Astrocyte (in vitro differentiated cells and primary cell): ENCODE measurements at regions not wholly inside any gene's neighbourhood (a gene's known extent, or its start where the extent isn't known, plus 50 kb on each side); places are given as distances from the start of the nearest gene placed in this dataset.
"Not testable (repeated sequence)": the region's sequence is repeated elsewhere in the genome, so short reads cannot be mapped to it uniquely, and the experiment has no call there.

Source experiments
- DNase-seq: peaks from one replicate; pipeline ENCODE4 v3.0.0-alpha.2; 2010; ENCODE audit warnings: low read depth
- FAIRE-seq: peaks from 2 replicates; lab custom pipeline; 2011; peaks lifted over from hg19 to GRCh38; lab: Jason Lieb, UNC
- H2AFZ ChIP-seq: 2 replicates; pipeline ENCODE4 v1.6.0; 2012; ENCODE audit warnings: low read depth, low read length, inconsistent platforms
- H3K27ac ChIP-seq: 2 replicates; pipeline ENCODE4 v1.5.1; 2011; ENCODE audit warnings: low read depth, low read length, inconsistent platforms
- H3K27me3 ChIP-seq: 2 replicates; pipeline ENCODE4 v1.6.0; 2011; ENCODE audit warnings: low read length, inconsistent platforms; ENCODE audit not compliant: insufficient read depth
- H3K36me3 ChIP-seq: 2 replicates; pipeline ENCODE4 v1.5.1; 2011; ENCODE audit warnings: low read length, inconsistent platforms; ENCODE audit not compliant: insufficient read depth
- H3K4me1 ChIP-seq: 2 replicates; pipeline ENCODE4 v1.5.1; 2011; ENCODE audit warnings: low read length, inconsistent platforms; ENCODE audit not compliant: insufficient read depth
- H3K4me2 ChIP-seq: 2 replicates; pipeline ENCODE4 v1.6.0; 2012; ENCODE audit warnings: low read length, inconsistent platforms
- H3K4me3 ChIP-seq: 2 replicates; pipeline ENCODE4 v1.5.1; 2011; ENCODE audit warnings: low read depth, mild to moderate bottlenecking, low read length, inconsistent platforms; ENCODE audit not compliant: insufficient read depth
- H3K79me2 ChIP-seq: 2 replicates; pipeline ENCODE4 v1.6.0; 2012; ENCODE audit warnings: mild to moderate bottlenecking, low read length, inconsistent platforms; ENCODE audit not compliant: insufficient read depth
- H3K9ac ChIP-seq: 2 replicates; pipeline ENCODE4 v1.6.0; 2012; ENCODE audit warnings: mild to moderate bottlenecking, low read length, inconsistent platforms
- H3K9me3 ChIP-seq: 2 replicates; pipeline ENCODE4 v1.5.1; 2012; ENCODE audit warnings: low read depth, mild to moderate bottlenecking, low read length, inconsistent platforms; ENCODE audit not compliant: insufficient read depth
- H4K20me1 ChIP-seq: 2 replicates; pipeline ENCODE4 v1.6.0; 2012; ENCODE audit warnings: low read length, inconsistent platforms; ENCODE audit not compliant: insufficient read depth
- H3K27ac Mint-ChIP-seq: one replicate; pipeline ENCODE4 v1.8.0; 2021; ENCODE audit warnings: mild to moderate bottlenecking, mixed read lengths; ENCODE audit not compliant: unreplicated experiment
- H3K27me3 Mint-ChIP-seq: one replicate; pipeline ENCODE4 v1.8.0; 2021; ENCODE audit warnings: low read depth, mixed read lengths; ENCODE audit not compliant: unreplicated experiment
- H3K36me3 Mint-ChIP-seq: one replicate; pipeline ENCODE4 v1.8.0; 2021; ENCODE audit warnings: low read depth, mixed read lengths; ENCODE audit not compliant: unreplicated experiment
- H3K4me1 Mint-ChIP-seq: one replicate; pipeline ENCODE4 v1.8.0; 2021; ENCODE audit warnings: low read depth, mixed read lengths; ENCODE audit not compliant: unreplicated experiment
- H3K4me3 Mint-ChIP-seq: one replicate; pipeline ENCODE4 v1.8.0; 2021; ENCODE audit warnings: mild to moderate bottlenecking, moderate library complexity, mixed read lengths; ENCODE audit not compliant: unreplicated experiment
- H3K9me3 Mint-ChIP-seq: one replicate; pipeline ENCODE4 v1.8.0; 2021; ENCODE audit warnings: mild to moderate bottlenecking, mixed read lengths; ENCODE audit not compliant: unreplicated experiment
- EZH2 ChIP-seq: IDR thresholded peaks from 2 replicates; pipeline ENCODE4 v1.6.1; 2012; ENCODE audit warnings: mild to moderate bottlenecking, low read length, inconsistent platforms; ENCODE audit not compliant: insufficient read depth
- TF ChIP-seq, protein P1 (sequence below): IDR thresholded peaks from 2 replicates; pipeline ENCODE4 v1.5.1; 2011; ENCODE audit warnings: low read depth, mild to moderate bottlenecking, inconsistent platforms, low read length, moderate library complexity; ENCODE audit not compliant: insufficient read depth

DNA sequence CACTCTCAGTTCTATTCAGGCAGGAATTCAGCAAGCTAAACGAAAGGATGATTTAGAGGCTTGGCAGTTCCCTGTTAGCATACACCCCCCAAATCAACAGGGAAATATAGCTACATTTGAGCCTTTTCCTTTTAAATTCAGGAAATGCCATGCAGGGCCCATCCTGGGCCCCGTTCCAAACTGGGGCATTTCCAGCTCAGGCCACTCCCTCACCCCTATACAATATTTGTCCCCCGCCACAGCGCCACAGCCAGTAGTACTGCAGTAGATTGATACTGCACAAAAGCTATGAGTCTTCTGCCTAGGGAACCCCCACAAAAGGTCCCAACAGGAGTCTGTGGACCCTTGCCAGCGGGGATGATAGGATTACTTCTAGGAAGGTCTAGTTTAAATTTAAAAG is 102.0 kb upstream of the MAPK10 start:
- Mint-ChIP-seq H3K4me3 (no peak overlapping the region), H3K27ac (no peak overlapping the region), H3K27me3 (no peaks in the 10 kb centered on the region), H3K4me1 (no peaks in the 10 kb centered on the region), H3K36me3 (peaks cover 2% of the 10 kb centered on the region), H3K9me3 (peaks cover 8% of the 10 kb centered on the region)
- FAIRE-seq = no peak
- no peaks in the 10 kb centered on the region for H3K79me2 ChIP-seq
- H3K9ac ChIP-seq = no peak overlapping the region
- H4K20me1 ChIP-seq = no peaks in the 10 kb centered on the region
- no peaks in the 10 kb centered on the region for H3K27me3 ChIP-seq
- H3K9me3 ChIP-seq = no peaks in the 10 kb centered on the region
- no peaks in the 10 kb centered on the region for H3K36me3 ChIP-seq
- H3K27ac ChIP-seq = no peak overlapping the region
- no peaks in the 10 kb centered on the region for H3K4me1 ChIP-seq
- TF ChIP-seq EZH2 = no peak
- no peak overlapping the region for H3K4me3 ChIP-seq
- no peak overlapping the region for H2AFZ ChIP-seq
- no peak overlapping the region for H3K4me2 ChIP-seq
- DNase-seq = no peak

DNA sequence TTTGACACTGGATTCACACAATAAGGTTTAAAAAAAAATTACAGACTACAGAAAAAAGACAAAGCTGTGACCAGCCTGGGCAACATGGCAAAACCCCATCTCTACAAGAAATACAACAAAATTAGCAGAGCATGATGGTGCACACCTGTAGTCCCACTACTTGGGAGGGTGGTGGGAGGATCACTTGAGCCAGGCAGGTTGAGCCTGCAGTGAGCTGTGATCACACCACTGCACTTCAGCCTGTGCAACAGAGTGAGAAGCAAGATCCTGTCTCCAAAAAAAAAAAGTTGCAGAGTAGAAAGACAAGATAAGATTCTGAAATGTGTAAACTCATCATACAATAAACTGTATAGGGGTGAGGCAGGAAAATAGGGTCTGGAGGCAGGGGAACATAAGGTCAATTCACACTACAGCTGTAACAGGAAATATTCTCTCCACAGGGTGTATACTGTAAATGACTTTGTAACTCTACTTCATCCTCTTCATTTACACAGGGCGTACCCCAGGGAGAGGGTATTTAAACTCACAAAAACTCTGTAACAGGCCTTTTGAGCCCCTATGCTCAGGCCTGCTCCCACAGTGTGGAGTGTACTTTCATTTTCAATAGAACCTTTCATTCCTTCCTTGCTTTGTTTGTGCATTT is 112.6 kb upstream of the MAPK10 start:
- no peak for FAIRE-seq
- H3K36me3 Mint-ChIP-seq = no peaks in the 10 kb centered on the region
- no peak overlapping the region for H3K27ac Mint-ChIP-seq
- Histone ChIP-seq H4K20me1 (no peaks in the 10 kb centered on the region), H3K4me3 (no peak overlapping the region), H3K79me2 (no peaks in the 10 kb centered on the region), H3K9ac (no peak overlapping the region), H3K4me2 (no peak overlapping the region), H3K4me1 (no peaks in the 10 kb centered on the region), H3K9me3 (no peaks in the 10 kb centered on the region), H2AFZ (no peak overlapping the region), H3K27ac (no peak overlapping the region), H3K27me3 (no peaks in the 10 kb centered on the region), H3K36me3 (no peaks in the 10 kb centered on the region)
- no peak overlapping the region for H3K4me3 Mint-ChIP-seq
- H3K4me1 Mint-ChIP-seq = no peaks in the 10 kb centered on the region
- H3K27me3 Mint-ChIP-seq = no peaks in the 10 kb centered on the region
- DNase-seq = no peak
- H3K9me3 Mint-ChIP-seq = peaks cover 8% of the 10 kb centered on the region
- TF ChIP-seq, protein P1, sequence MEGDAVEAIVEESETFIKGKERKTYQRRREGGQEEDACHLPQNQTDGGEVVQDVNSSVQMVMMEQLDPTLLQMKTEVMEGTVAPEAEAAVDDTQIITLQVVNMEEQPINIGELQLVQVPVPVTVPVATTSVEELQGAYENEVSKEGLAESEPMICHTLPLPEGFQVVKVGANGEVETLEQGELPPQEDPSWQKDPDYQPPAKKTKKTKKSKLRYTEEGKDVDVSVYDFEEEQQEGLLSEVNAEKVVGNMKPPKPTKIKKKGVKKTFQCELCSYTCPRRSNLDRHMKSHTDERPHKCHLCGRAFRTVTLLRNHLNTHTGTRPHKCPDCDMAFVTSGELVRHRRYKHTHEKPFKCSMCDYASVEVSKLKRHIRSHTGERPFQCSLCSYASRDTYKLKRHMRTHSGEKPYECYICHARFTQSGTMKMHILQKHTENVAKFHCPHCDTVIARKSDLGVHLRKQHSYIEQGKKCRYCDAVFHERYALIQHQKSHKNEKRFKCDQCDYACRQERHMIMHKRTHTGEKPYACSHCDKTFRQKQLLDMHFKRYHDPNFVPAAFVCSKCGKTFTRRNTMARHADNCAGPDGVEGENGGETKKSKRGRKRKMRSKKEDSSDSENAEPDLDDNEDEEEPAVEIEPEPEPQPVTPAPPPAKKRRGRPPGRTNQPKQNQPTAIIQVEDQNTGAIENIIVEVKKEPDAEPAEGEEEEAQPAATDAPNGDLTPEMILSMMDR = no peak
- TF ChIP-seq EZH2 = no peak

GRCh38 chr4:86478151-86478550 is 116.0 kb upstream of the PTPN13 start:
- not testable (repeated sequence) for H3K4me3 ChIP-seq, H3K4me3 Mint-ChIP-seq

More at GRCh38 chr4:86478151-86478550, 116.0 kb upstream of the PTPN13 start:
- H3K27ac ChIP-seq, H3K79me2 ChIP-seq, H3K36me3 Mint-ChIP-seq, H3K9me3 Mint-ChIP-seq, H3K9ac ChIP-seq, H3K27me3 Mint-ChIP-seq, H4K20me1 ChIP-seq, H3K36me3 ChIP-seq, H3K27me3 ChIP-seq, DNase-seq, H3K4me2 ChIP-seq, FAIRE-seq, H3K27ac Mint-ChIP-seq, H3K9me3 ChIP-seq, H2AFZ ChIP-seq, H3K4me1 ChIP-seq: not testable (repeated sequence)
- H3K4me1 Mint-ChIP-seq = peaks cover 16% of the 10 kb centered on the region
